T-helper 17 cell (primary cell): ENCODE measurements at regions not wholly inside any gene's neighbourhood (a gene's known extent, or its start where the extent isn't known, plus 50 kb on each side); places are given as distances from the start of the nearest gene placed in this dataset.

Experiments
- ATAC-seq: fragments of 150-1000 bp; cut with Tn5 transposase; 2 replicates; pipeline ENCODE4 v1.10.0; 2021; ENCODE audit warnings: mild to moderate bottlenecking, moderate library complexity
- DNase-seq, 3 donors: peaks; one replicate each; pipeline versions ENCODE4 v3.0.0 to v3.0.0-alpha.2; 2020 to 2021
- H3K9me3 ChIP-seq: one replicate; pipeline ENCODE4 v1.7.0; 2013; ENCODE audit warnings: low read length, mild to moderate bottlenecking; ENCODE audit not compliant: control insufficient read depth, poor library complexity, severe bottlenecking
- H3K27ac Mint-ChIP-seq: one replicate; pipeline ENCODE4 v1.8.0; 2022; ENCODE audit warnings: mild to moderate bottlenecking, moderate library complexity, mixed read lengths
- H3K27me3 Mint-ChIP-seq: one replicate; pipeline ENCODE4 v1.8.0; 2022; ENCODE audit warnings: mixed read lengths
- H3K36me3 Mint-ChIP-seq: one replicate; pipeline ENCODE4 v1.8.0; 2022; ENCODE audit warnings: low read depth, mixed read lengths
- H3K4me1 Mint-ChIP-seq: one replicate; pipeline ENCODE4 v1.8.0; 2022; ENCODE audit warnings: mild to moderate bottlenecking, mixed read lengths
- H3K4me3 Mint-ChIP-seq: one replicate; pipeline ENCODE4 v1.8.0; 2022; ENCODE audit warnings: mild to moderate bottlenecking, moderate library complexity, mixed read lengths

DNA sequence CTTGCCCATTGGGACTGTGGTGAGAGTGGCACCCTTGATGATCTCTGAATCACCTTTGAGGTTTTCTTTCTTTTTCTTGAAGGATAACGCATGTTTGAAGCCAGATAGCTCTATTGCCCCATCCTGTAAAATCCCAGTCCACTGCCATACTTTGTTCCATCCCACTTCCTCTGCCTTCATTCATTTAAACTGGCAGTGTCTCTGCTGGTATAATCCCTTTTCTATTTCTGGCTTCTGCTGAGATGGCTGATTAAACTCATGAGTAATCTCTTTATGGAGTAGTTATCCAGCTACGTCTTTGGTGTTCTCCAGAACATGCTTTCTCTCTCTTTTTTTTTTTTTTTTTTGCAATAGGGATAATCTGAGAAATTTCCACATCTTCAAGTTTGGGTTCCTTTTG is 656.5 kb upstream of the SALL1 start:
- no peak for DNase-seq
- ATAC-seq: no peak
- Mint-ChIP-seq H3K36me3 (no peaks in the 10 kb centered on the region), H3K4me1 (no peaks in the 10 kb centered on the region), H3K27ac (no peak overlapping the region), H3K4me3 (no peak overlapping the region), H3K27me3 (no peaks in the 10 kb centered on the region)
- H3K9me3 ChIP-seq: no peaks in the 10 kb centered on the region

DNA sequence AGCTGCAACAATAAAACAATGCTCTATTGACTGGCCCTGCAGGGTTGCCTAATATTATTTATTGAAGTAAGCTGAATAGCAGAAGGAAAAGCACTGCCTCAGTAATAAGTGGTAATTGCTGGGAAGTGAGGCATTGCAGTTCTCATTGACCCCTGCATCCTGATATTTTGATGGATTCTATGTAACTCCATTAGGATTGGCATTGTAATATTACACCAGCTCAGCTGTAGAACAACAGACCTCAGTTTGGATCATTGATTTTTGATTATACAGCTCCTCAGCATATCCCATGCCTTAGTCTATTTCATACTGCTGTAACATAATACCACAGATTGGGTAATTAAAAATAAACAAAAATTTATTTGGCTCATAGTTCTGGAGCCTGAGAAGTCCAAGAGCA is 650.6 kb upstream of the SALL1 start:
- DNase-seq (no peak), ATAC-seq (no peak)
- H3K36me3 Mint-ChIP-seq: no peaks in the 10 kb centered on the region
- H3K27ac Mint-ChIP-seq: no peak overlapping the region
- no peaks in the 10 kb centered on the region for H3K9me3 ChIP-seq
- no peaks in the 10 kb centered on the region for H3K4me1 Mint-ChIP-seq
- H3K27me3 Mint-ChIP-seq: no peaks in the 10 kb centered on the region
- H3K4me3 Mint-ChIP-seq: no peak overlapping the region

DNA sequence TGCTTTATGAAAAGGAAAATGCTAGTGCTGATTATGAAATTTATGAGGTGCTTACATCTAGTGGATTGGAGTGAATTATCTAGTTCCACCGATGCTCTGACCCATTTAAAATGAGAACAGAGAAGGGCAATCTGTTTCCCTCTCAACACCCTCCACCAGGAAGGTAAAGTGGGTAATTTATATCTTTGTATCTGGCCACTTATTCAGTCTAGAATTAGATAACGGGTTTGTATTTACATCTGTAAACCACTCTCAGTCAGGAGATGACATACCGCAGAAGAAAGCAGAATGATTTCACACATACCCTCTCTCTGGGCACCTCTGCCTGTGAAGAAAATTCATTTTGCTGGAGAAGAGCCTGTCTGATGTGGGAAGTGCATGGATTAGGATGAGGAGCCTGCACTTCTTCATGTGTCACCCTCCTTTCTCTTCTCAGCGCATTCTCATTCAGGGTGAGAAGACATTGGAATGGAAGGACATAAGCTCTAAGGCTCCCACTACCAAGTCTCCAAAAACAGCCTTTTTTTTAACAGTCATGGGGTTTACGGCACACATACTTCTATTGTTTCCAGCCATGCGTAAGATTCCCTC is 646.7 kb upstream of the SALL1 start:
- Mint-ChIP-seq H3K27me3 (no peaks in the 10 kb centered on the region), H3K4me3 (no peak overlapping the region), H3K36me3 (no peaks in the 10 kb centered on the region), H3K4me1 (no peaks in the 10 kb centered on the region), H3K27ac (no peak overlapping the region)
- DNase-seq: no peak
- no peak for ATAC-seq
- H3K9me3 ChIP-seq: no peaks in the 10 kb centered on the region

DNA sequence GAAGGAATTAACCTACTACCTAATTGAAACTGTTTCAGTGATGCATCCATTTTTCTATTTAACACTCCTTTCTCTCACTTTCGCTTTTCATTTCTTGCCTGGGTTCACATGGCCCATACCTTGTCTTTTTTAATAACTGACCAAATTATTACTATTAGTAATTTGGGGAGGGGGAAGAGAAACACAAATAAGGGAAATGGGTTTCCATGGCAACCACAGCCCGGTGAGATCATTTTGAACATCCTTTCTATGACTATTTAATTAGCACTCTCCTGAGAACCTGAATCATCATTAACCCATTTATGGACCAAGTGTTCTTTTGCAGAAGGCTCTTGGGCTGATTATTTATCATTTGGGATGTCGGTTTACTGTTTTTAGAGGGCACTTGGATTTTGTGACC is 628.2 kb upstream of the SALL1 start:
- H3K27ac Mint-ChIP-seq: no peak overlapping the region
- no peaks in the 10 kb centered on the region for H3K27me3 Mint-ChIP-seq
- no peaks in the 10 kb centered on the region for H3K36me3 Mint-ChIP-seq

DNA sequence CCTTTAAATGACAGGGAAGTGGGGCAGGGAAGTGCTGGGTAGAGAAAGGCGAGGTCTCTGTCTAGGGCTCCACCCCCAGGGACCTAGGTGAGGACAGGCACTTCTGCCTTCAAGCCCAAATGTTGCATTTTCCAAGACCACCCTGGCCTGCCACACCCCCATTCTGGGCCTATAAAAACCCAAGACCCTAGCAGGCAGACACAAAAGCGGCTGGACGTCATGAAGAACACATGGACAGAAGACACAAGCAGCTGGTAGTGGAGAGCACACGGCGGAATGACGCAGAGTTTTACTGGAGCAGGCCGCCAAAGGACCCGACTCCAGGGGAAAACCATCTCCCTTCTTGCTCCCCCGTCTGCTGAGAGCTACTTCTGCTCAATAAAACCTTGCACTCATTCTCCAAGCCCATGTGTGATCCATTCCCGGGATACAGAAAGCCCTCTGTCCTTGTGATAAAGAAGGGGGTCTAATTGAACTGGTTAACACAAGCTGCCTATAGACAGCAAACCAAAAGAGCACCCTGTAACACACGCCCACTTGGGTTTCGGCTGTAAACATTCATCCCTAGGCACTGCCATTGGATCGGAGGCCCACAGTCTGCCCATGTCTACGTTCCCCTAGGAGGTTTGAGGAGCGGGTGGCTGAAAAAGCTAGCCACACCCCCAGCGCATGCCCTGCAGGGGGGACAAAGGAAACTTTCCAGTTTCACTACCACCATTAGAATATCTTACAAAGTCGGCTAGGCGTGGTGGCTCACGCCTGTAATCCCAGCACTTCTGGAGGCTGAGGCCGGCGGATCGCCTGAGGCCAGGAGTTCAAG is 622.2 kb upstream of the SALL1 start:
- no peak overlapping the region for H3K4me3 Mint-ChIP-seq
- H3K27me3 Mint-ChIP-seq: no peaks in the 10 kb centered on the region
- no peak overlapping the region for H3K27ac Mint-ChIP-seq
- DNase-seq (no peak), ATAC-seq (no peak)
- H3K9me3 ChIP-seq: no peaks in the 10 kb centered on the region
- no peaks in the 10 kb centered on the region for H3K4me1 Mint-ChIP-seq
- no peaks in the 10 kb centered on the region for H3K36me3 Mint-ChIP-seq

More for the DNA sequence above, 628.2 kb upstream of the SALL1 start:
- H3K4me1 Mint-ChIP-seq: no peaks in the 10 kb centered on the region
- peaks cover 4% of the 10 kb centered on the region for H3K9me3 ChIP-seq
- no peak overlapping the region for H3K4me3 Mint-ChIP-seq
- DNase-seq: no peak
- ATAC-seq: no peak

DNA sequence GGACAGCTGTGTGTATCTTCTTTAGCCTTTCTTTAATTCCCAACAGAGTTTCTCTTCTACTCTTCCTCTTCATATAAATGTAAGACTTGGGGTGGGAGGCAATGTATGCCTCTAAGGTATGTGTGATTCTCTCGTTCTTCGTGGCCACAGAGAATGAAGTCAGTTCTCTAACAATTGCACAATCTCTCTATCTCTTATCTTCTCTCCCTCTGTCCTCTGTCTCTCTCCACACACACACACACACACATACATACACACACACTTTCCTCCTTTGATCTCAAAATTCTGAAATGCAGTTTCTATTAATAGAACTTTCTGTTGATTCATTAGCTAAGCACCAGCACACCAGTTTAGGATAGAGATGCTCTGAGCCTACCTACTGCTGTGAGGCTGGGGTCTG is 615.7 kb upstream of the SALL1 start:
- ATAC-seq (no peak), DNase-seq (no peak)
- Mint-ChIP-seq H3K4me1 (no peaks in the 10 kb centered on the region), H3K36me3 (no peaks in the 10 kb centered on the region), H3K4me3 (no peak overlapping the region), H3K27me3 (peaks cover 5% of the 10 kb centered on the region), H3K27ac (no peak overlapping the region)
- H3K9me3 ChIP-seq: no peaks in the 10 kb centered on the region

DNA sequence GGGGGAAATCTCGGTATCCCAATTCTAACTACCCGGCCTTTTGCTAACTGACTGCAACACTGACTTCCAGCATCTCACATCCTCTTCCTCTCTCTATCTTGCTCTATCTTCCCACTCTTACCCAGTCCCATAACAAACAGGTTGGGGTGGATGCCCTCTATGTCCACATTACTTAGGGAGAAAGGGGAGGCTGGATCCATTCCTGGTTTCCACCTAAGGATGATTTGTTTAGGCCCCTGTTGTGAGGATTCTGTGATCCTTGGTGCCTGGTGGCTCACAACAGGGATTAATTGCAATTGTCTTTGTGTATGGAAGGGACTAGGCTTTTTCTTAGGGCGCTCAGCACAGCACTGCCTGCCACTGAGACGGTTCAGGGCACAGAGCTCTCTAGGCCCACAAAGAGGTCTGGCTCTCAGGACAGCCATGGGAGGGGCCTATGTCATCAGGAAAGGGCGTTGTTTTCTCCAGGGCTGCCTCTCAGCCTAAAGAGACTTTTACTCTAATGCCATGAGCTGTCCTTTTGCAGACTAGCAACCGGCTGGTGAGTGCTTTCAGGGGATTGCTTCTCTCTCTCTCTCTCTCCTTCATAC is 612.1 kb upstream of the SALL1 start:
- no peaks in the 10 kb centered on the region for H3K9me3 ChIP-seq
- Mint-ChIP-seq H3K27me3 (peaks cover 5% of the 10 kb centered on the region), H3K36me3 (no peaks in the 10 kb centered on the region), H3K4me3 (no peak overlapping the region), H3K4me1 (no peaks in the 10 kb centered on the region), H3K27ac (no peak overlapping the region)
- ATAC-seq (no peak), DNase-seq (no peak)

DNA sequence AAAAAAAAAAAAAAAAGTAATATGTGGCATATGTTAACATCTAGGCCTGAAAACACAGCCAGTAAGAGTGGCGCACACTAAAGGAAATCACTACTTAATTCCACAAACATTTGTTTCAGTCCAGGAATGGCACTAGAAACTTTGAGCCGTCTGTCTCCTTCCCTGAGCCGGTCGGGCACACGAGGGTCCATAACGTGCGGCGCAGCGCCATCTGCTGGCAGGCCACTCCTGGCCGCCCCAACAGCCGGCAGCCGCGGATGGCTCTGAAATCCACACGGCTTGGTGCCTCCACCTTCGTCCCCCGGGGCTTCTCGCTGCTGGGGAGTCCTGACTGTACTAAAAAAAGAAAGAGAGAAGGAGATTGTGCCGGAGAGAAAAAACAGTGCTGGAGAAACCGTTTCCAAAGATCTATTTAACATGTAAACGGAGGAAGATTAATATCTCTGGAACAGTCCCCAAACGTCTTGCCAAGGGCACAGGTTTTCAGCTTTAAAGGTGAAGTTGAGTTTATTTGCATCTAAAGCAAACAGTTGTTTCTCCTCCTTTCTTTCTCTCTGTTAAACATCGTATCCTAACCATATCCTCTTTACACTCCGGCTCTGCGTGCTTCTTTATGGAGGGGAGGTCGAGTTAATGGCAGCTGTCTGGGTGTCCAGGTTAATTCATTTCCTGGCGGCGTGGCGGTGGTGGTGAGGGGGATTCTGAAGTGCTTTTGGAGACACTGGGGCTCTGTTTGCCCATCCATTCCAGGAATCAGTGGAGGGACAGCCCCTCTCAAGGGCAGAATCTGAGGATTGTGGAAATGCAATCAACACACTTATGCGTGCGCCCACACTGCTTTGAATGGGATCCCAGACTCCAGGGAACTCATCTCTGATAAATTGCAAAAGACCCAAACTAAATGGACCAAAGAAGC is 611.3 kb upstream of the SALL1 start:
- ATAC-seq (no peak), DNase-seq (peak in 2 of 3 donors; percentile 5 to 16)
- Mint-ChIP-seq H3K4me1 (no peaks in the 10 kb centered on the region), H3K4me3 (no peak overlapping the region), H3K36me3 (no peaks in the 10 kb centered on the region), H3K27ac (no peak overlapping the region), H3K27me3 (peaks cover 5% of the 10 kb centered on the region)
- H3K9me3 ChIP-seq: no peaks in the 10 kb centered on the region

DNA sequence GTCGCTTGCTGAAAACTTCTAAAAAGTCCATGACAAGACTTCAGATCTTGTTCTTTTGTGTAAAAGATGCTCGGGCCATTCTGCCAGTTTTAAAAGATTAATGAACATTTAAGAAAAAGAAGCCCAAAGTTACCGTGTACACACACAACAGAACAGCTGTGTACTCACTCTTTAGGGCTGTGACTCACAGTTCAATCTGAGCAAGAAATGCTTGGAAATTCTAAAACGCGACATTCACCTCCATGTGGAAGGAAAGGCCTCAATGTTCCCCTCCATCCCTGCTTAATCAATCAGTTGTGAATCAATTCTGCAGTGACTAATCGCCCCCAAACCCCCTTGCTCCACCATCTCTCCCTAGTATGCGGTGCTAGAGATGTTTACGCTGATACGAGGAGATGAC is 609.9 kb upstream of the SALL1 start:
- ATAC-seq (no peak), DNase-seq (no peak)
- Mint-ChIP-seq H3K27ac (no peak overlapping the region), H3K4me1 (no peaks in the 10 kb centered on the region), H3K36me3 (no peaks in the 10 kb centered on the region), H3K4me3 (no peak overlapping the region), H3K27me3 (peaks cover 5% of the 10 kb centered on the region)
- H3K9me3 ChIP-seq: no peaks in the 10 kb centered on the region

DNA sequence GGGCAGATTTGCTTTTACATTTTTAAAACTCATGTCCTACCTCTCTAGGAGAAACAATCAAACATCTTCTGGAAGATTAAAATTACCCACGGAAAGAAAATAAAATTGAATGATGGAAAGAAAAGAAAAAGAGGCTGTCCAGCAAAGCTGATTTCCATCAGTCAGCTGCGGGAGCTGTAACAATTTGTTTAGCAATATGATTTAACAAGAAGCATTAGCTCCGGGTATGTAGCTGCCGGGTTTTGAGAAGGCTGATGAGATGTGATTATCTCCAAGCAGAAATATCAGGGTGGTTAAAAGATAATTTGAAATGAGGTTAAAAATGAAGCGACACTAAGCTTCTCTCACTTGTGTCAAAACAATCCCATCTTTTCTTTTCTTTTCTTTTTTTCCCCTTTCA is 608.9 kb upstream of the SALL1 start:
- peaks cover 5% of the 10 kb centered on the region for H3K27me3 Mint-ChIP-seq
- no peak overlapping the region for H3K4me3 Mint-ChIP-seq
- ATAC-seq: no peak
- DNase-seq: no peak
- H3K27ac Mint-ChIP-seq: no peak overlapping the region
- no peaks in the 10 kb centered on the region for H3K9me3 ChIP-seq
- H3K36me3 Mint-ChIP-seq: no peaks in the 10 kb centered on the region
- no peaks in the 10 kb centered on the region for H3K4me1 Mint-ChIP-seq

DNA sequence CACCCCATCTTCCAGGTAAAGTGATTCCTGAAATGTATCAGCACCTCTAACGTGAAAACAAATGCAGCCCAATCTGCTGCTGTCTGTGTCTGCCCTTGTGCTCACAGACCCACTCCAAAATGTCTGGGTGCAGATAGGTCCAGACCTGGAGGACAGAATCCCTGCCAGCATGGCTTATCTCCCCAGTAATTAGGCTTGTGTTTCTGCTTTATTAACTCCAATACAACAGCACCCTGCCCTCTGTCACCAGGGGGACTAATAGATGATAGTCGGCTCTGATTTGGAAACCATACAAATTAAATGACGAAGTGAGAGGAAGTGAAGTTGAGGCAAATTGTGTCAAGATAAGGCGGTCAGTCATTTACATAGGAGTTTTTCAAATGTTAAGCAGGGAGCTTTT is 608.3 kb upstream of the SALL1 start:
- H3K4me1 Mint-ChIP-seq: no peaks in the 10 kb centered on the region

DNA sequence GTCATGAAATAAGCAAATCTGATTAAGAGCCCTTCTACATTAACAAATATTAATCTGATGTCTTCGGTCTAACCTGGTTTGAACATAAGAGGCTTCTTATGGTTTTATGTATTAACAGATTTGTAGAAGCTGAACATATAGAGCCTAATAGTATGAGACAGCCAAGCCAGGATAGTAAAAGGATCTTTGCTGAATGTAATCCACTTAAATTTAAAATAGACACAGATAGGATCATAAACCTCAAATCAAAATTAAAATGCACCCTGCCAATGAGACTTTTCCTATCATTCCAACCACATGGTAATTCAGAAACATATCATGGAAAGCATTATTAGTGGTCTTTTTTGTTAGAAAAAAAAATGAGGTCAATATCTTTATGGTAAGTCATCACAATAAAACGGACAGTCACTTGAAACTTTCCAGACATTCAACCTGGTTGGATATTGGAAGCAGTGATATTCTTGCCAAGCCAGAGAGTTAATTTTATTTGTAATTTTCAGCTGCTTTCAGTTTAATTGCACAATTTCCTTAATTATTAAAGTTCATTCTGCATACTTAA is 606.9 kb upstream of the SALL1 start:
- no peaks in the 10 kb centered on the region for H3K9me3 ChIP-seq
- Mint-ChIP-seq H3K27me3 (peaks cover 5% of the 10 kb centered on the region), H3K27ac (no peak overlapping the region), H3K36me3 (no peaks in the 10 kb centered on the region), H3K4me3 (no peak overlapping the region), H3K4me1 (no peaks in the 10 kb centered on the region)
- ATAC-seq (no peak), DNase-seq (no peak)

More for the DNA sequence above, 608.3 kb upstream of the SALL1 start:
- peaks cover 5% of the 10 kb centered on the region for H3K27me3 Mint-ChIP-seq
- no peak for DNase-seq
- H3K9me3 ChIP-seq: no peaks in the 10 kb centered on the region
- H3K27ac Mint-ChIP-seq: no peak overlapping the region
- no peak overlapping the region for H3K4me3 Mint-ChIP-seq
- ATAC-seq: no peak
- H3K36me3 Mint-ChIP-seq: no peaks in the 10 kb centered on the region

DNA sequence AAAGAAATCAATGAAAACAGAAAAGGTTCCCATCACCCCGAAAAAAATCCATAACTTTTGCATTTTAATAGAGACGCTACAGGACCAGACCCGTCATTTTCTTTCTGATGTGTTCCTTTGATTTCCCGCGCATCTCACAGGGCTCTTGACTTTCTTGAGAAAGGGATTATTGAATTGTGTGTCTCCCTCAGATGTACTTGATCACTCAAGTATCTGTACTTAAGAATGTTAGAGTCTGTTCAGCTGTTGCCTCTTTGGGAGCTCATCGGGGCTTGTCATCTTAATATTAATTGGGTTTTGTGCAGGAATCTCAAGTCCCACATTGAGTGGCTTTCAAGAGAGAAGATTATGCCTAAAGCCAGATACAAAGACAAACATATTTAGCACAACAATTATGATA is 606.4 kb upstream of the SALL1 start:
- H3K9me3 ChIP-seq: no peaks in the 10 kb centered on the region
- Mint-ChIP-seq H3K27me3 (peaks cover 5% of the 10 kb centered on the region), H3K27ac (no peak overlapping the region), H3K4me3 (no peak overlapping the region), H3K36me3 (no peaks in the 10 kb centered on the region), H3K4me1 (no peaks in the 10 kb centered on the region)
- DNase-seq: no peak
- ATAC-seq: no peak
